ENCODE measurements at regions not wholly inside any gene's neighbourhood (a gene's known extent, or its start where the extent isn't known, plus 50 kb on each side); places are given as distances from the start of the nearest gene placed in this dataset.

DNA sequence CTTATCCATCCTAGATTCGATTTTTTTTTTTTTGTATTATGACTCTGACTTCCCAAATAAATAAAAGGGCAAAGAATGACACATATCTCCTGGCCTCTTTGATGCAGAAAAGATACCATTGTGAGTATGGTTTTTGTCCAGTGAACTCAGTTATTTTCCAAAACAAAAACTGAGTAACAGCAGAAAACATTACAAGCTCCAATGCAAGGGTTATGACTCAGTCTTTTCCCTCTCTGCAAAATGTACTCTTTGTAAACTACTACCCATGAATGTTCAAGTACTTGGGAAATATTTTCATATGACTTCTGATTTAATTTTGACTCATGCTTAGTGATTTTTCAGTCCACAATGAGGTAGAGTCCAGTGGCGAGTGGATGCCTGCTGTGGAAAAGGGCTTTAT, 355.3 kb downstream of the RNF144B start:
- no peak overlapping the region for H3K4me3 ChIP-seq (ENCODE audit: low read length)
- no peak overlapping the region for H3K9ac ChIP-seq (ENCODE audit: low read length)
- no peaks in the 10 kb centered on the region for H3K4me1 ChIP-seq (ENCODE audit: control insufficient read depth, insufficient read depth, low read length)
- H3K27ac ChIP-seq (ENCODE audit: low read depth, low read length): no peak overlapping the region
- no peaks in the 10 kb centered on the region for H3K36me3 ChIP-seq (ENCODE audit: control insufficient read depth, insufficient read depth, low read length)
- no peaks in the 10 kb centered on the region for H3K27me3 ChIP-seq (ENCODE audit: control insufficient read depth, insufficient read depth, low read length)

DNA sequence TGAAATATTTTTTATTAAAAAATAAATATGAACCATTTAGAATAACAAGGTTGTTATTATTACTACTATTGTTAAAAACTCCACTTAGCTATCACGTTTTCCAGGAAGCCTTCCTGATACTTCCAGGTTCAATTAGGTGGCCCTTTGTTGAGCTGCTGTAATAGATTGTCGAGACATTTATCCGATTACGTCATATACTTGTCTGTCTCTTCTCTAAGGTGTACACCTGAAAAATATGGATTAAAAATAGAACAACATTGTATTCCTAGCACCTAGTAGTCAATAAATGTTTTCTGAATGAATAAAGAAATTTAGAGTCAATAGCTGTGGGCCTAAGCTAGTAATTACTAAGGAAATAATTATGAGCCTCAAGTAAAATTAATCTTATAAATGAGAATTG, 359.6 kb downstream of the RNF144B start:
- Histone ChIP-seq H3K27me3 (ENCODE audit: control insufficient read depth, insufficient read depth, low read length) (no peaks in the 10 kb centered on the region), H3K9ac (ENCODE audit: low read length) (no peak overlapping the region), H3K4me1 (ENCODE audit: control insufficient read depth, insufficient read depth, low read length) (no peaks in the 10 kb centered on the region), H3K4me3 (ENCODE audit: low read length) (no peak overlapping the region), H3K36me3 (ENCODE audit: control insufficient read depth, insufficient read depth, low read length) (no peaks in the 10 kb centered on the region), H3K27ac (ENCODE audit: low read depth, low read length) (no peak overlapping the region)

DNA sequence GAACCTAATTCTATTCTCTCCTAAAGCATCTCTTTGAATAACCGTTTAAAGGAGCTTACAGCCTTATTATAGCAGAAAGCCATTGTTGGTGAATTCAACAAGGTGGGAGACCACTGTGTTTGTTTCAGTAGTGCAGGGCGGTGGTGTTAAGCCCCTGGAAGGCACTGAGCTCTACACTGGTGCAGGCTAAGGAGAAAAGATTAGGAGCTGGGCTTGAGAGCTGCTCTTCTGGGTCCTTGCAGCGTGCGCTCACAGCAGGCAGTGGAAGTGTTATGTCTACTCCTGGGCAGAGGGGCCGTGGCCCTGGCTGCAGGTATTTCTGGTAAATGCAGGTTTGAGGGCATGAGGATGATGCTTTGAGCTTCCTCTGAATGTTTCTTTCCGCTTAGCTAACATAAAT, 361.2 kb downstream of the RNF144B start:
- H3K9ac ChIP-seq (ENCODE audit: low read length): no peak overlapping the region
- no peaks in the 10 kb centered on the region for H3K36me3 ChIP-seq (ENCODE audit: control insufficient read depth, insufficient read depth, low read length)
- H3K27ac ChIP-seq (ENCODE audit: low read depth, low read length): no peak overlapping the region
- H3K27me3 ChIP-seq (ENCODE audit: control insufficient read depth, insufficient read depth, low read length): no peaks in the 10 kb centered on the region
- H3K4me1 ChIP-seq (ENCODE audit: control insufficient read depth, insufficient read depth, low read length): no peaks in the 10 kb centered on the region
- H3K4me3 ChIP-seq (ENCODE audit: low read length): no peak overlapping the region

DNA sequence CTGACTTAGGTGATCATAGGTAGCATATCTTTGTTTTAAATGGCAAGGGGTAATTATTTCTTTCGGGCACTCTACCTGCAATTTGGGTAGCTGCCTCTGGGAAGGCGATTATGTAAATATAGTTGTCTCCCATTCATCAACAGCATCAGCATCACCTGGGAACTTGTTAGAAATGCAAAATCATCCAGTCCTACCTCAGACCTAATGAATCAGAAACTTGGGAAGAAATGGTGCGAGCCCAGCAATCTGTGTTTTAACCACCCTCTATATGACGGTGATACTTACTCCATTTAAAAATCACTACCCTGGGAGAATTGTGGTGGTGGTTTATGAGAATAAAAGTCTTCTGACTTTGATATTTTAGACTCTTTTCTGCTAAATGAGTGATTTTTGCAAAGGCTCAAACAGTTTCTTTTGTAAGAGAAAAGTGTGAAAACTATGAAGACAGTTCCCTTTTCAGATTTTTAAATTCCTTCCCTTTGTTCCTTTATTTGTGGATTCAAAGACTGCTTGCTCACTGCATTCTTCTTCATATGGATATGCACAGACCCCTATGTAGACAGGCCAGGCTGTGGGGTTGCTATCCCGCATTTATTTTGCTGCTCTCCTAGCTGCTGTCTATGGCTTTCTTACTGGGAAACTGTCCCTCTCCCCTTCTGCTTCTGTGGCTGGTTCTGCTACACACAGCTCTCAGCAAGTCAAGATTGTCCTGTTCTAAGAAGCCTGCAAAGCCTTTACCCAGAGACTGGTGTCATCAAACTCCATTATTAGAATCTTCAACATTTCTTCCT, 365.3 kb downstream of the RNF144B start:
- Histone ChIP-seq H3K27me3 (ENCODE audit: control insufficient read depth, insufficient read depth, low read length) (no peaks in the 10 kb centered on the region), H3K4me1 (ENCODE audit: control insufficient read depth, insufficient read depth, low read length) (no peaks in the 10 kb centered on the region), H3K36me3 (ENCODE audit: control insufficient read depth, insufficient read depth, low read length) (no peaks in the 10 kb centered on the region), H3K9ac (ENCODE audit: low read length) (no peak overlapping the region), H3K27ac (ENCODE audit: low read depth, low read length) (no peak overlapping the region), H3K4me3 (ENCODE audit: low read length) (no peak overlapping the region)

GRCh38 chr6:18753076-18753475, 365.9 kb downstream of the RNF144B start:
- no peak overlapping the region for H3K4me3 ChIP-seq (ENCODE audit: low read length)
- H3K4me1 ChIP-seq (ENCODE audit: control insufficient read depth, insufficient read depth, low read length): no peaks in the 10 kb centered on the region
- no peak overlapping the region for H3K27ac ChIP-seq (ENCODE audit: low read depth, low read length)
- H3K36me3 ChIP-seq (ENCODE audit: control insufficient read depth, insufficient read depth, low read length): no peaks in the 10 kb centered on the region
- H3K27me3 ChIP-seq (ENCODE audit: control insufficient read depth, insufficient read depth, low read length): no peaks in the 10 kb centered on the region
- H3K9ac ChIP-seq (ENCODE audit: low read length): no peak overlapping the region

DNA sequence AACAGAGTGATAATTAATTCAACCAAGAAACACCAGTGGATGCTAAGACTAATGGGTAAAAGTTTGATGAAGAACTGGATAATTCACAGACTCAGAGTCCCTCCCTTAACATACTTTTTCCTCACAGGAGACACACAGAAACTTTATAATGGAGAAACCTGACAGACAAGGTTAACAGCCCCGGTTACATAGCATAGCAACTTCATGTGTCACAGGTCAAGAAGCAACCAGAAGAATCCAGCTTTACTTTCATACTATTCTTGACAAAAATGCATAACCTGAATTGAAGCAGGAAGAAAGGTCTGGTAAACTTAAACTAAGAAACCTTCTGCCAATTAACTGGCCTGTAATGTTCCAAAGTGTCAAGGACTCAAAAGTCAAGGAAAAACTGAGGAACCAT, 375.9 kb downstream of the RNF144B start:
- Histone ChIP-seq H3K9ac (ENCODE audit: low read length) (no peak overlapping the region), H3K4me1 (ENCODE audit: control insufficient read depth, insufficient read depth, low read length) (no peaks in the 10 kb centered on the region), H3K36me3 (ENCODE audit: control insufficient read depth, insufficient read depth, low read length) (no peaks in the 10 kb centered on the region), H3K27ac (ENCODE audit: low read depth, low read length) (no peak overlapping the region), H3K4me3 (ENCODE audit: low read length) (no peak overlapping the region), H3K27me3 (ENCODE audit: control insufficient read depth, insufficient read depth, low read length) (no peaks in the 10 kb centered on the region)

DNA sequence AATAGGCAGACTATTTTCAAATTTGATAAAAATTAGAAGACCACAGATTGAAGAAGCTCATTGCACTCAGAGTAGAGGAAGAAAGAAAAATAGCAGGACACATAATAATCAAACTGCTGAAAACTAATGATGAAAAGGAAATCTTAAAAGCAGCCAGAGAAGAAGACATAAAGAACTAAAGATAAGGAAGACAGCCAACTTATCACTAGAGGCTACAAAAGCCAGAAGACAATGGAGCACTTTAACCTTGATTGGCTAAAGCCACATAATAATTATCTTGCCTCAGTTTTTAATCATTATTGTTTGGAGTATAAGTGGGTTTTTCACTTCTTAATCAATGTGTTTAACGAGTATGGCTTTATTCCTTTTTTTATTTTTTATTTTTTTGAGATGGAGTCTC, 397.6 kb downstream of the RNF144B start:
- Histone ChIP-seq H3K4me3 (ENCODE audit: low read length) (no peak overlapping the region), H3K9ac (ENCODE audit: low read length) (no peak overlapping the region)

DNA sequence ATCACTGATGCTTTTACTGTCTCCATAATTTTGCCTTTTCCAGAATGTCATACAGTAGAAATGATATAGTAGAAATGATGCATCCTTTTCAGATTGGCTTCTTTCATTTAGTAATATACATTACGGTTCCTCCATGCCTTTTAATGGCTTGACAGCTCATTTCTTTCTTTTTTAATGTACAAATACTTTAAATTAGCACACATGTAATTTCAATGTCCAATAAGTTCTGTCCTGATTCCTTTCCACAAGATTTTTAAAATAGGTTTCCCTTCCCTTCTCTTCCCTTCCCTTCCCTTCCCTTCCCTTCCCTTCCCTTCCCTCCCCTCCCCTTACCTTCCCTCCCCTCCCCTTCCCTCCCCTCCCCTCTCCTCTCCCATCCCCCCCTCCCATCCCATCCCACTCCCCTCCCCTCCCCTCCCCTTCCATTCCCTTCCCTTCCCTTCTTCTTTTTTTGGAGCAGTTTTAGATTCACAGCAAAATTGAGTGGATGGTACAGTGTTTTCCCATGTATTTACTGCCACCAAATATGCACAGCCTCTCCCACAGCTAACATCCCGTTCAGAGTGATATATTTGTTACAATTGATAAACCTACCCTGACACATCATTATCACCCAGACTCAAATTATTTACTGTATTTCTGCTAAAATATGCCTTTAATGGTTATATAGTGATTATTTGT, 398.8 kb downstream of the RNF144B start:
- Histone ChIP-seq H3K4me1 (ENCODE audit: control insufficient read depth, insufficient read depth, low read length) (no peaks in the 10 kb centered on the region), H3K4me3 (ENCODE audit: low read length) (no peak overlapping the region), H3K27ac (ENCODE audit: low read depth, low read length) (no peak overlapping the region), H3K9ac (ENCODE audit: low read length) (no peak overlapping the region), H3K27me3 (ENCODE audit: control insufficient read depth, insufficient read depth, low read length) (no peaks in the 10 kb centered on the region), H3K36me3 (ENCODE audit: control insufficient read depth, insufficient read depth, low read length) (no peaks in the 10 kb centered on the region)

More for the DNA sequence above, 397.6 kb downstream of the RNF144B start:
- no peaks in the 10 kb centered on the region for H3K27me3 ChIP-seq (ENCODE audit: control insufficient read depth, insufficient read depth, low read length)
- H3K27ac ChIP-seq (ENCODE audit: low read depth, low read length): no peak overlapping the region
- H3K4me1 ChIP-seq (ENCODE audit: control insufficient read depth, insufficient read depth, low read length): no peaks in the 10 kb centered on the region
- no peaks in the 10 kb centered on the region for H3K36me3 ChIP-seq (ENCODE audit: control insufficient read depth, insufficient read depth, low read length)

- Histone ChIP-seq H3K9ac (ENCODE audit: low read length) (no peak overlapping the region), H3K27ac (ENCODE audit: low read depth, low read length) (no peak overlapping the region), H3K4me1 (ENCODE audit: control insufficient read depth, insufficient read depth, low read length) (no peaks in the 10 kb centered on the region), H3K36me3 (ENCODE audit: control insufficient read depth, insufficient read depth, low read length) (no peaks in the 10 kb centered on the region), H3K4me3 (ENCODE audit: low read length) (no peak overlapping the region), H3K27me3 (ENCODE audit: control insufficient read depth, insufficient read depth, low read length) (no peaks in the 10 kb centered on the region)
Observed at GRCh38 chr6:18792866-18793265, 405.7 kb downstream of the RNF144B start.

GRCh38 chr6:18795726-18796125, 408.6 kb downstream of the RNF144B start:
- Histone ChIP-seq H3K27ac (ENCODE audit: low read depth, low read length) (no peak overlapping the region), H3K4me1 (ENCODE audit: control insufficient read depth, insufficient read depth, low read length) (no peaks in the 10 kb centered on the region), H3K9ac (ENCODE audit: low read length) (no peak overlapping the region), H3K27me3 (ENCODE audit: control insufficient read depth, insufficient read depth, low read length) (no peaks in the 10 kb centered on the region), H3K4me3 (ENCODE audit: low read length) (no peak overlapping the region), H3K36me3 (ENCODE audit: control insufficient read depth, insufficient read depth, low read length) (no peaks in the 10 kb centered on the region)

- Histone ChIP-seq H3K4me1 (ENCODE audit: control insufficient read depth, insufficient read depth, low read length) (no peaks in the 10 kb centered on the region), H3K4me3 (ENCODE audit: low read length) (no peak overlapping the region), H3K27ac (ENCODE audit: low read depth, low read length) (no peak overlapping the region), H3K9ac (ENCODE audit: low read length) (no peak overlapping the region), H3K36me3 (ENCODE audit: control insufficient read depth, insufficient read depth, low read length) (no peaks in the 10 kb centered on the region), H3K27me3 (ENCODE audit: control insufficient read depth, insufficient read depth, low read length) (no peaks in the 10 kb centered on the region)
Observed at GRCh38 chr6:18820725-18821124, 433.6 kb downstream of the RNF144B start.

DNA sequence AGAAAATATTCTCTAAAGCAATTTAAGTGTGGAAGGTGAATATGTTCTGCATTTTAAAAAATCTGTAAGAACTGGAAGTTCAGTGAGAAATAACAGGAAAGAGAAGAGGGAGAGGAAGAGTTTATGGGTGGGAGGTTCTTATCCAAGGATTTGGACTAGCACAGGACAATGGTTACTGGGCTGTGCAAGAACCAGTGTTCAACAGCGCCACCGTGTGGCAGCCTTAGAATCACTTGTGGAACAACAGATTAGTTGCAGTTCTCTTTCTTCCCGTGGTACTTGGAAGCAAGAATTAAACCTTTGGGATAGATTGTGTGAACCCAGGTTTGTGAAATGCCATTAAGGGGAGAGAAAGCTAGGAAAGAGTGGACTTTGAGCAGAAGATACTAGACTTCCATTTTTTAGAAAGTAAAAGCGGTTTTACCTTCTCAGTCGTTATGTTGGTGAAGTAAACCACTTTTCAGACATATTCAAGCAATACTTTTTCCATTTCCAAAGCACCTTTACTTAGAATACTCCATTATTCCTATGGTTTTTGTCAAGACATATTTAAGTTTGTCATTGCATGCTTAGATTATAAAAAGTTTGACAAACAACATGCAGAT, 436.7 kb downstream of the RNF144B start:
- H3K36me3 ChIP-seq (ENCODE audit: control insufficient read depth, insufficient read depth, low read length): no peaks in the 10 kb centered on the region
- H3K27me3 ChIP-seq (ENCODE audit: control insufficient read depth, insufficient read depth, low read length): no peaks in the 10 kb centered on the region
- no peak overlapping the region for H3K9ac ChIP-seq (ENCODE audit: low read length)
- no peak overlapping the region for H3K27ac ChIP-seq (ENCODE audit: low read depth, low read length)
- no peak overlapping the region for H3K4me3 ChIP-seq (ENCODE audit: low read length)
- no peaks in the 10 kb centered on the region for H3K4me1 ChIP-seq (ENCODE audit: control insufficient read depth, insufficient read depth, low read length)
